LNCAP (cell line): ENCODE measurements at regions not wholly inside any gene's neighbourhood (a gene's known extent, or its start where the extent isn't known, plus 50 kb on each side); places are given as distances from the start of the nearest gene placed in this dataset.

Experiments used
- CTCF ChIP-seq: fragments of 450-650 bp; IDR thresholded peaks from 2 replicates; pipeline ENCODE4 v1.5.1; 2017; ENCODE audit warnings: mild to moderate bottlenecking

GRCh38 chr12:127133675-127134335 lies 1133.2 kb upstream of the TMEM132C start:
- TF ChIP-seq CTCF, result no peak

GRCh38 chr12:127143020-127143419 lies 1124.0 kb upstream of the TMEM132C start:
- no peak for TF ChIP-seq CTCF

GRCh38 chr12:127144770-127145169 lies 1122.2 kb upstream of the TMEM132C start:
- no peak for TF ChIP-seq CTCF

GRCh38 chr12:127145241-127145928 lies 1121.6 kb upstream of the TMEM132C start:
- no peak for TF ChIP-seq CTCF

- no peak for TF ChIP-seq CTCF
Observed at GRCh38 chr12:127145929-127146789, 1120.8 kb upstream of the TMEM132C start.

GRCh38 chr12:127146991-127147718 lies 1119.8 kb upstream of the TMEM132C start:
- TF ChIP-seq CTCF, result no peak

- no peak for TF ChIP-seq CTCF
Observed at GRCh38 chr12:127147724-127148123, 1119.2 kb upstream of the TMEM132C start.
